Daoy (cell line): ENCODE measurements at regions not wholly inside any gene's neighbourhood (a gene's known extent, or its start where the extent isn't known, plus 50 kb on each side); places are given as distances from the start of the nearest gene placed in this dataset.
"Not testable (repeated sequence)": the region's sequence is repeated elsewhere in the genome, so short reads cannot be mapped to it uniquely, and the experiment has no call there.

Source experiments
- DNase-seq: peaks from one replicate; pipeline ENCODE4 v3.0.0-alpha.2; 2015; ENCODE audit warnings: low read depth

GRCh38 chr3:181987736-181988135, 276.0 kb downstream of the SOX2 start:
- no peak for DNase-seq

- no peak for DNase-seq
These were observed 287.1 kb downstream of the SOX2 start for GRCh38 chr3:181998828-181999227.

- no peak for DNase-seq
These were observed 287.6 kb downstream of the SOX2 start for GRCh38 chr3:181999314-181999713.

- no peak for DNase-seq
These were observed 288.7 kb downstream of the SOX2 start for GRCh38 chr3:182000447-182000846.

GRCh38 chr3:182005219-182005618, 293.5 kb downstream of the SOX2 start:
- DNase-seq: no peak

- no peak for DNase-seq
These were observed 294.0 kb downstream of the SOX2 start for GRCh38 chr3:182005701-182006100.

GRCh38 chr3:182006431-182006830, 294.7 kb downstream of the SOX2 start:
- DNase-seq: no peak

- DNase-seq: no peak
These were observed 295.7 kb downstream of the SOX2 start for GRCh38 chr3:182007441-182007840.

GRCh38 chr3:182018361-182018760, 306.6 kb downstream of the SOX2 start:
- DNase-seq: no peak

GRCh38 chr3:182019926-182020325, 308.2 kb downstream of the SOX2 start:
- no peak for DNase-seq

- no peak for DNase-seq
These were observed 312.1 kb downstream of the SOX2 start for GRCh38 chr3:182023843-182024242.

GRCh38 chr3:182027366-182027765, 315.6 kb downstream of the SOX2 start:
- peak; percentile 10 for DNase-seq

- DNase-seq: peak; percentile 63
These were observed 316.4 kb downstream of the SOX2 start for GRCh38 chr3:182028081-182028480.

GRCh38 chr3:182034231-182034630, 322.5 kb downstream of the SOX2 start:
- DNase-seq: not testable (repeated sequence)

- no peak for DNase-seq
These were observed 323.6 kb downstream of the SOX2 start for GRCh38 chr3:182035324-182035723.

- DNase-seq: no peak
These were observed 324.7 kb downstream of the SOX2 start for GRCh38 chr3:182036382-182036781.

GRCh38 chr3:182041668-182042291, 330.1 kb downstream of the SOX2 start:
- no peak for DNase-seq

GRCh38 chr3:182045736-182046135, 334.0 kb downstream of the SOX2 start:
- DNase-seq: no peak

GRCh38 chr3:182046166-182046764, 334.5 kb downstream of the SOX2 start:
- no peak for DNase-seq

GRCh38 chr3:182050932-182051331, 339.2 kb downstream of the SOX2 start:
- no peak for DNase-seq

- DNase-seq: no peak
These were observed 340.6 kb downstream of the SOX2 start for GRCh38 chr3:182052332-182052731.

GRCh38 chr3:182052757-182053156, 341.0 kb downstream of the SOX2 start:
- no peak for DNase-seq

GRCh38 chr3:182058488-182058887, 346.8 kb downstream of the SOX2 start:
- peak; percentile 17 for DNase-seq

- DNase-seq: no peak
These were observed 352.0 kb downstream of the SOX2 start for GRCh38 chr3:182063742-182064141.
